GM15510 (cell line): ENCODE measurements at regions not wholly inside any gene's neighbourhood (a gene's known extent, or its start where the extent isn't known, plus 50 kb on each side); places are given as distances from the start of the nearest gene placed in this dataset.

Experiments used
- POLR2A ChIP-seq: IDR thresholded peaks from 3 replicates; pipeline ENCODE4 v1.6.1; 2011; ENCODE audit warnings: borderline replicate concordance; ENCODE audit not compliant: insufficient read length; ENCODE audit errors: extremely low read depth

DNA sequence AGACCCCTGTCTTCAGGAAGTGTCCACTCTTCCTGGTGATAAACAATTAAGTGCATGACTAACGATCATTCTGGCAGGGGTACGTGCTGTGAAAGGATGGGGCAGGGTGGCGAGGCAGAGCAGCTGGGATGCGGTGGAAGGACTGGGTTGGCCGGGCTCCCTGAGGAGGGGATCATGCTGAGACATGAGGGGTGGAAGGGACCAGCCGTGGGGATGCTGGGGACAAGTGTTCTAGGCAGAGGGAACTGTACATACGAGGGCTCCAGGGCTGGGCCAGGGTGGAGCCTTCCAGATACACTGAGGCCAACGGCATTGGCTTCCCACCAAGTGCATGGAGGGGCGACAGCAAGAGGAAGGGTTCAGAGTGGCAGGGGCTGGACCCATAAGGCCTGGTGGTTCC, 65.7 kb upstream of the SIRPA start:
- TF ChIP-seq POLR2A = no peak

GRCh38 chr20:1828786-1829131, 66.4 kb upstream of the SIRPA start:
- TF ChIP-seq POLR2A = no peak

DNA sequence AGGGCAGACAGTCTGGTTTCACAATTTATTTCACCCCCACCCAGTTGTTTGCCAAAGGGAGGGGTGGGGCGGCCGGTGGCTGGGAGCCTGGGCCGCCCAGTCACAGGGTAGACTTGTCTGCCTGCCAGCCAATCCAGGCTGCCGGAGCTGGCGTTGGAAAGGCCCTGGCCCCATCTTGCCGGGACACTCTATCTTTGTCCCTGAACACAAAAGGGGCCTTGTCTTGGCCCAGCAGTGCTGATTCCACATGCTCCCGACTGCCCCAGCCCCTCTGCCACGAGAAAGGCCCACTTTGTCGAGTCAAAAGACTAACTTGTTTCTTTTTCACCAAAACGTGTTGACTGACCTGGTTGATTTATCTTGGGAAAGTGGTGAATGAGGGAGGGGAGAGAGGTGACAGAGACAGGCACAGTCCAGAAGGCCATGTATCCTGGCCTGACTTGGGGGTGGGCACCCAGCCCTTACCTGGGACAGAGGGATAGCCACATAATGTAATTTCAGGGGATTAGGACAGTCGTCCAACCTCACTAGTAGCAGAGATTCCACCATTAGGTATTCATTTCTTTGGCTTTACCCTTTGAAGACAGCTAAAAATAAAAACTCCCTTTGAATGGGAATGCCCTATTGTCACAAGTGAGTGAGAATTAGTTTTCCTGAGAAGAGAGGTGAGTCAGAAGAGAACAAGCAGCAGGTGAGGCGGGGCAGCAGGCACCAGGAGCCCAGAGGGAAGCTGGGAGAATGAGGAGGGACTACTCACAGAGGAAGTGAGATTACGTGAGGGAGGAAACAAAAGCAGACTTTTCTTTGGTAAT, 67.0 kb upstream of the SIRPA start:
- no peak for TF ChIP-seq POLR2A

GRCh38 chr20:1827510-1827973, 67.7 kb upstream of the SIRPA start:
- TF ChIP-seq POLR2A = no peak

- TF ChIP-seq POLR2A = no peak
Observed at GRCh38 chr20:1825938-1826445, 69.2 kb upstream of the SIRPA start.

DNA sequence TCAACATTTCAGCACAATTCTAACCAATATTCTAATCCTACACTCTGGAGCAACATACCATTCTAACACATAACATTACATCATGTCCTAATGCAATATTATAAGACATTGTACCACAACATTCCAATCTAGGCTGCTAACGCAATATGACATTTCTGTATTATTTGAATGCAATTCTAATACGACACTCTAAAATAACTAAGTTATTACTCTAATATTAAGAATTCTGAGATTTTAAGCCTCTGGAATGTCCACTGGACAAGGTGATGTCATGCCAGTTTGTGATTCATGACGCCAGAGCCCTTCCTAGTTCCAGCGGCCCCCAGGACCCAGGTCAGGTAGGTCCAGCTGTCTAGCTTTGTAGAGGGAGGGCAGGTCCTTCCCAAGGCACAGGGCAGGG, 69.7 kb upstream of the SIRPA start:
- no peak for TF ChIP-seq POLR2A

GRCh38 chr20:1824834-1825233, 70.4 kb upstream of the SIRPA start:
- no peak for TF ChIP-seq POLR2A

DNA sequence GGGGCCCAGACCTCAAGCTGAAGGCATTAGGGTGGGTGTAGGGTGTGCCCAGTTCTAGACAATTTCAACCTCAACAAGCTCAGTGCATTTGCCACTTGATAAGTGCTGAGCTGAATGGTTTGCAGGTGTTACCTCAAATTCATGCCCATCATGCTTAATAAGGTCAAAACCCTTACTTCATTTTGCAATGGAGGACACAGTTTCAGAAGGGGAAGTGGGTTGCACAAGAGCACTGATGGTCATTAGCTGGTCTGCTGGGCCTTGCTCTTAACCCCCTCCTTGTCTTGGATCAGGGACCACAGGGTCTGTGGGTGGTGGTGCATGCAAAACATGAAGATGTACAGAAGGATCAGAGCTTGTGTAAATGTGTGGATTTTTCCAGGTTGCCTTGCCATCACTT, 71.0 kb upstream of the SIRPA start:
- TF ChIP-seq POLR2A = no peak

- no peak for TF ChIP-seq POLR2A
Observed at GRCh38 chr20:1823450-1823844, 71.8 kb upstream of the SIRPA start.

- TF ChIP-seq POLR2A = no peak
Observed at GRCh38 chr20:1822564-1823449, 72.4 kb upstream of the SIRPA start.

DNA sequence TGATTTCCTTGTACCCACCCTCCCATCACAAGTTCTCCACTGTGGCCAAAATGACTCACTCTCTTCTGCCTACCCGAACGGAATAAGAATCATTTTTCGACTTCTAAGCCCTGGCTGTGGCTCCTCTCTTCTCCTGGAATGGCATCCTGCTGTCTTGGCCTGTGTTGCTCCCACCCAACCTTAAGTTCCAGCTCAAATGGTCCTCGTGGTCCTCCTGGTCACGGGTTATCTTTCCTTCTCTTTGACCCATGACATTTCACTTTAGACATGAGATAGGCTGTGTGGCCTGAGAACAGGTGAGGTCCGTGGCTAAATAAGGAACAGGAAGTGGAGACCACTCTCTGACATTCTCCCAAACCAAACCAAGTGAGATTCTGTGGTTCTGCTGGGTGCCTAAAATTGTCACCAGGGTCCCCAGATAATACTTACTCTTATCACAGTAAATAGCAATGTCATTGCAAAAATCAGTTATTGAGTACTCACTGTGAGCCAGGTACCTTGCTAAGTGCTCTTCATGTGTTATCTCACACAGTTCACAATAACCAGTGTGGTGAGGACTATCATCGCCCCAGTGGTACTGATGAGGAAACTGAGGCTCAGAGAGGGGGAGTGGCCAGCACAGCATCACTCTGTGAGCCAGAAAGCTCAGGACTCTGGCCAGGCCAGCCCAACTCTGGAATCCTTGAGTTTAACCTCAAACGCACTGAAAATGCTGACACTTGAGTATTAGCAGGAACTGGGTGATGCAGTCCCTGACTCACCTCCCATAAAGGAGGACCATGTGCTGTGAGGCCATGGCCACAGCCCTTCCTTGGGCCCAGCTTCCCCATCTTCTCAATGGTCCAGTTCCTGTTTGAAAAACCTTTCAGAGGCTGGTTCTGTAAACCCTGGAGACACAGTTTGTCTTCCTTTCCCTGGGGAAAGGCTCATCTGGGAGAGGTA, 74.8 kb upstream of the SIRPA start:
- TF ChIP-seq POLR2A = no peak

DNA sequence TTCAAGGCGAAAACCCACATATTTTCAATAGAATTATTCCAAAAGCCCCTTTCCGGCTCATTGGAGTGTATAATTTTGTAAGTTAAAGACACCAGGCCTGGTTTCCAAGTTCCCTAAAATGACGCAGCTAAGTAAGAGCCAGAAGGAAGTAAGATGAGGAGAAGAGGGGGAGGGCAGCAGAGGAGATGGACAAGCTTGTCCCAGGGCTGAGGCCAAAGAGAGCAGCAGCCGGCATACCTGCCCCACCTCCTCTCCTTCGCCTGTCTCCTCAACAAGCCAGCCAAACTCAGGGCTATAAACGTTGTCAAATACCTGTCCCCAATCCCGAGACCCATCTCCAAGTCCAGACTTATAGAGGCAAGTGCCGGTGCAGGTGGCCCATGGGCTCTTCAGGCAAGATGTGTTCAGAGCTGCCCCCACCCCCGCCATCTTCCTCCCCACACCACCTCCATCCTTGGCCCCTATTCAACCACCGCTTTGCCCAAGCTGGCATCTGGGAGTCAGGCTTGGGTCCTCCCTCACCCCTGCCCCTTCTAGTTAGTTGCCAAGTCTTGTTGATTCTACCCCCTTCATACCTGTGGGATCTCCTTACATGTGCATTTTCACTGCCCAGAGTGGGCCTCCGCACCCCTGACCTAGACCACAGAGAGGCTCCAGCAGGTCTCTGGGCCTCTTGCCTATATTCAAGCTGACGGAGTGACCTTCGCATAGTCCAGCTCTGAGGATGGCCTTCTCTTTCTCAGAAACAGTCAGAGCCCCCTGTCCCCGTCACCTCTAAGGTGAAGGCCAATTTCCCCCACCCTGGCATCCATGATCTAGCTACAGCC, 75.7 kb upstream of the SIRPA start:
- no peak for TF ChIP-seq POLR2A

- no peak for TF ChIP-seq POLR2A
Observed at GRCh38 chr20:1818895-1819294, 76.3 kb upstream of the SIRPA start.
